Gastrocnemius medialis (tissue), 4 donors: ENCODE measurements at regions not wholly inside any gene's neighbourhood (a gene's known extent, or its start where the extent isn't known, plus 50 kb on each side); places are given as distances from the start of the nearest gene placed in this dataset.

Experiments
- POLR2A ChIP-seq, 2 donors: fragments of 450-650 bp; IDR thresholded peaks; one replicate each; pipeline ENCODE4 v1.6.1; 2017; ENCODE audit warnings: antibody characterized with exemption in 2 of 2, mild to moderate bottlenecking in 2 of 2, moderate library complexity in 2 of 2
- TF ChIP-seq, protein P1 (sequence below), 5 experiments: fragments of 450-650 bp in 3 of 5; fragments of 200-600 bp in 2 of 5; sonication (generic) in 2 of 5; IDR thresholded peaks in 4 of 5; conservative IDR thresholded peaks in 1 of 5; 1 replicate in 4 of 5; 2 replicates in 1 of 5; pipeline ENCODE4 v1.5.1; 2016 to 2019; ENCODE audit warnings: antibody characterized with exemption in 5 of 5, mild to moderate bottlenecking in 3 of 5, moderate library complexity in 3 of 5

DNA sequence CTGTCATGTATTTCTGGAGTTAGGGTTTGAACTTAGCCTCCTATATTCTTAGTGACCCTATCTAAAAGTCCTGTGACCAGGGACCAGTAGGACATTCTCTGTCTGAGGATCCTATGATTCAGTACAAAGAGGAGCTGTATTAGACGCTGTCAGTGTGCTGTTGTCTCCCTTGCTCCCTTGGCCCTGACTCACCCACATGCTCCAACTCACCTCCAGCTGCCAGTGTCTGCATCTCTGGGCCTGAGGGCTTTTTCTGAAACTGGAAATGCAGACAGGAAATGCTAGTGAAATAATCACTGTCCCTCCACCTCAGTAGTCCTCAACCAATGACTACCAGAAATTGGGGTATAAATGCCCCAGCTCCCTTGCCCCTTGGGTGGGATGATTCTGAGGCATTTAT, 535.3 kb upstream of the RPS6KA3 start:
- TF ChIP-seq POLR2A (IDR thresholded peaks at IDR 0.05): no peak
- TF ChIP-seq, protein P1, sequence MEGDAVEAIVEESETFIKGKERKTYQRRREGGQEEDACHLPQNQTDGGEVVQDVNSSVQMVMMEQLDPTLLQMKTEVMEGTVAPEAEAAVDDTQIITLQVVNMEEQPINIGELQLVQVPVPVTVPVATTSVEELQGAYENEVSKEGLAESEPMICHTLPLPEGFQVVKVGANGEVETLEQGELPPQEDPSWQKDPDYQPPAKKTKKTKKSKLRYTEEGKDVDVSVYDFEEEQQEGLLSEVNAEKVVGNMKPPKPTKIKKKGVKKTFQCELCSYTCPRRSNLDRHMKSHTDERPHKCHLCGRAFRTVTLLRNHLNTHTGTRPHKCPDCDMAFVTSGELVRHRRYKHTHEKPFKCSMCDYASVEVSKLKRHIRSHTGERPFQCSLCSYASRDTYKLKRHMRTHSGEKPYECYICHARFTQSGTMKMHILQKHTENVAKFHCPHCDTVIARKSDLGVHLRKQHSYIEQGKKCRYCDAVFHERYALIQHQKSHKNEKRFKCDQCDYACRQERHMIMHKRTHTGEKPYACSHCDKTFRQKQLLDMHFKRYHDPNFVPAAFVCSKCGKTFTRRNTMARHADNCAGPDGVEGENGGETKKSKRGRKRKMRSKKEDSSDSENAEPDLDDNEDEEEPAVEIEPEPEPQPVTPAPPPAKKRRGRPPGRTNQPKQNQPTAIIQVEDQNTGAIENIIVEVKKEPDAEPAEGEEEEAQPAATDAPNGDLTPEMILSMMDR (IDR thresholded peaks at IDR 0.05 in 4 of 5, conservative IDR thresholded peaks at IDR 0.05 in 1 of 5): no peak
